ENCODE measurements at regions not wholly inside any gene's neighbourhood (a gene's known extent, or its start where the extent isn't known, plus 50 kb on each side); places are given as distances from the start of the nearest gene placed in this dataset.

- H2BK12ac ChIP-seq (ENCODE audit: low read depth, low read length) = no peak overlapping the region
- no peak overlapping the region for H3K4me2 ChIP-seq (ENCODE audit: insufficient read depth in 1 of 2, low read depth in 2 of 2, low read length in 2 of 2)
- no peak overlapping the region for H2BK15ac ChIP-seq (ENCODE audit: low read length)
- POLR2A ChIA-PET (ENCODE audit: partially characterized antibody) = no interaction called here
- no peak overlapping the region for H4K8ac ChIP-seq (ENCODE audit: extremely low read depth, insufficient read depth, low read length)
- no peaks in the 10 kb centered on the region for H4K20me1 ChIP-seq (replicated peaks in 1 of 2; ENCODE audit: control insufficient read depth in 1 of 2, insufficient read depth in 2 of 2, low read length in 2 of 2)
- no peak overlapping the region for H3K14ac ChIP-seq (ENCODE audit: insufficient read length)
- H3K9ac ChIP-seq (replicated peaks in 1 of 4; ENCODE audit: extremely low read depth in 1 of 4, low read depth in 3 of 4, low read length in 3 of 4) = no peak overlapping the region
- no peak overlapping the region for H3K4me3 ChIP-seq (ENCODE audit: extremely low read depth in 1 of 4, insufficient read depth in 2 of 4, low read depth in 3 of 4, low read length in 4 of 4)
- H2BK5ac ChIP-seq (ENCODE audit: low read depth, low read length) = no peak overlapping the region
- no peaks in the 10 kb centered on the region for H3K36me3 ChIP-seq (ENCODE audit: control insufficient read depth in 2 of 4, insufficient read depth in 4 of 4, low read length in 3 of 4)
- H3K79me2 ChIP-seq (ENCODE audit: control insufficient read depth in 1 of 2, insufficient read depth in 2 of 2, low read length in 2 of 2) = no peaks in the 10 kb centered on the region
- no peak overlapping the region for H3K56ac ChIP-seq (replicated peaks; ENCODE audit: insufficient read length, low read depth, low read length)
- H3K4ac ChIP-seq (replicated peaks; ENCODE audit: insufficient read length, low read depth, low read length) = no peak overlapping the region
- no peak overlapping the region for H3K18ac ChIP-seq (ENCODE audit: extremely low read depth, low read length)
- H2AK5ac ChIP-seq (ENCODE audit: low read depth, low read length) = no peak overlapping the region
- CTCF ChIA-PET (ENCODE audit: partially characterized antibody) = no interaction called here
- no peak overlapping the region for H3K27ac ChIP-seq (ENCODE audit: low read depth, low read length)
- no peak overlapping the region for H2BK120ac ChIP-seq (replicated peaks; ENCODE audit: low read depth, low read length)
- no peak overlapping the region for H3K23ac ChIP-seq (ENCODE audit: insufficient read length)
- H3K27me3 ChIP-seq (replicated peaks in 1 of 4; ENCODE audit: control insufficient read depth in 3 of 4, extremely low read depth in 1 of 4, insufficient read depth in 3 of 4, low read length in 3 of 4) = no peaks in the 10 kb centered on the region
- H3K9me3 ChIP-seq (ENCODE audit: insufficient read depth in 2 of 2, low read depth in 1 of 2, low read length in 1 of 2) = no peaks in the 10 kb centered on the region
- no peak for TF ChIP-seq CREB1 (IDR thresholded peaks at IDR 0.05)
- no peak for TF ChIP-seq SUZ12 (IDR thresholded peaks at IDR 0.05; ENCODE audit: low read length)
- no peak for TF ChIP-seq CTBP2 (IDR thresholded peaks at IDR 0.05; ENCODE audit: borderline replicate concordance, insufficient read depth, insufficient read length, low read length)
- no peak for TF ChIP-seq BRCA1 (IDR thresholded peaks at IDR 0.05; ENCODE audit: low read depth, low read length)
- no peak for TF ChIP-seq CBX8 (IDR thresholded peaks at IDR 0.05; ENCODE audit: borderline replicate concordance, low read depth, low read length)
- no peak for TF ChIP-seq ATF3 (IDR thresholded peaks at IDR 0.05; ENCODE audit: insufficient read depth, low read depth, low read length)
- TF ChIP-seq HDAC2 (IDR thresholded peaks at IDR 0.05; ENCODE audit: borderline replicate concordance in 1 of 2, low read depth in 2 of 2, low read length in 2 of 2) = no peak
- TF ChIP-seq BACH1 (IDR thresholded peaks at IDR 0.05; ENCODE audit: low read length) = no peak
- no peak for TF ChIP-seq GTF2F1 (IDR thresholded peaks at IDR 0.05; ENCODE audit: borderline replicate concordance, low read depth, low read length)
- no peak for TF ChIP-seq SP4 (IDR thresholded peaks at IDR 0.05; ENCODE audit: low read length)
- TF ChIP-seq CBX5 (IDR thresholded peaks at IDR 0.05; ENCODE audit: low read depth, low read length) = no peak
- TF ChIP-seq KDM1A (IDR thresholded peaks at IDR 0.05; ENCODE audit: borderline replicate concordance, low read length) = no peak
- TF ChIP-seq SAP30 (IDR thresholded peaks at IDR 0.05; ENCODE audit: insufficient read depth, insufficient replicate concordance, low read length) = no peak
- TF ChIP-seq ASH2L (IDR thresholded peaks at IDR 0.05; ENCODE audit: low read length) = no peak
- H2BK20ac ChIP-seq (ENCODE audit: low read length) = no peak overlapping the region
- no peaks in the 10 kb centered on the region for H3K79me1 ChIP-seq (ENCODE audit: low read depth, low read length)
- no peak overlapping the region for H4K5ac ChIP-seq (ENCODE audit: insufficient read length, low read depth, low read length)
- no peaks in the 10 kb centered on the region for H3K23me2 ChIP-seq (ENCODE audit: low read depth, low read length)
- H3K4me1 ChIP-seq (replicated peaks in 1 of 4; ENCODE audit: control insufficient read depth in 3 of 4, insufficient read depth in 4 of 4, low read length in 3 of 4) = no peaks in the 10 kb centered on the region
- WGBS, 2 experiments (ENCODE audit: extremely low coverage in 1 of 2, insufficient coverage in 1 of 2, insufficient read length in 1 of 2, insufficient replicate concordance in 2 of 2, low coverage in 1 of 2, low lambda C conversion rate in 2 of 2, missing lambda C conversion rate in 1 of 2) = 94% methylated on average over 2 of the region's 2 CpGs; no CpG with 5 or more reads in 1 of the 2 experiments
- no peak overlapping the region for H2AFZ ChIP-seq (ENCODE audit: low read length)
- FAIRE-seq (no peak), DNase-seq (ENCODE audit: low read depth in 1 of 2, low spot score in 2 of 2) (no peak)
- no peak overlapping the region for H4K91ac ChIP-seq (replicated peaks; ENCODE audit: insufficient read length, low read length)
Observed at GRCh38 chr14:29176876-29177275, 410.3 kb downstream of the FOXG1 start.
